ENCODE measurements at regions not wholly inside any gene's neighbourhood (a gene's known extent, or its start where the extent isn't known, plus 50 kb on each side); places are given as distances from the start of the nearest gene placed in this dataset.

DNA sequence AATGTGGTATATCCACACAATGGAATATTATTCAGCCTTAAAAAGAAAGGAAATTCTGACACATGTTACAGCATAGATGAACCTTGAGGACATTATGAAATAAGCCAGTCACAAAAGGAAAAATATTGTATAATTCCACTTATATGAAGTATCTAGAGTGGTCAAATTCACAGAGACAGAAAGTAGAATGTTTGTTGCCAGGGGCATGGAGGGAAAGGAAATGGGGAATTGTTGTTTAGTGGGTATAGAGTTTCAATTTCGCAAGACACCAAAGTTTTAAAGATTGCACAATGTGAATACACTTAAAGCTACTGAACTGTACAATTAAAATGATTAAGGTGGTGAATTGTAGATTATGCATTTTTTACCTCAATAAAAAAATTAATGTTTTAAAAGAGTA, 92.9 kb downstream of the TXNL1 start:
- no peaks in the 10 kb centered on the region for H3K36me3 Mint-ChIP-seq
- DNase-seq (ENCODE audit: low spot score in 2 of 2) (no peak), ATAC-seq (no peak)
- no peak overlapping the region for H3K27ac Mint-ChIP-seq
- H3K9me3 Mint-ChIP-seq: peaks cover 0 to 5% of the 10 kb centered on the region in 2 donors

- Mint-ChIP-seq H3K36me3 (no peaks in the 10 kb centered on the region), H3K9me3 (peaks cover 0 to 5% of the 10 kb centered on the region in 2 donors), H3K27ac (no peak overlapping the region)
- ATAC-seq (no peak), DNase-seq (ENCODE audit: low spot score in 2 of 2) (no peak)
Measured at GRCh38 chr18:56542476-56542875, 95.9 kb downstream of the TXNL1 start.

- no peak for ATAC-seq
Measured at GRCh38 chr18:56541793-56542192, 96.6 kb downstream of the TXNL1 start.

GRCh38 chr18:56541340-56541739, 97.1 kb downstream of the TXNL1 start:
- Mint-ChIP-seq H3K36me3 (no peaks in the 10 kb centered on the region), H3K9me3 (peaks cover 0 to 5% of the 10 kb centered on the region in 2 donors), H3K27ac (no peak overlapping the region)
- DNase-seq (ENCODE audit: low spot score in 2 of 2) (no peak), ATAC-seq (no peak)

More at GRCh38 chr18:56541793-56542192, 96.6 kb downstream of the TXNL1 start:
- H3K27ac Mint-ChIP-seq: no peak overlapping the region
- DNase-seq (ENCODE audit: low spot score in 2 of 2): no peak
- peaks cover 0 to 5% of the 10 kb centered on the region in 2 donors for H3K9me3 Mint-ChIP-seq
- H3K36me3 Mint-ChIP-seq: no peaks in the 10 kb centered on the region

DNA sequence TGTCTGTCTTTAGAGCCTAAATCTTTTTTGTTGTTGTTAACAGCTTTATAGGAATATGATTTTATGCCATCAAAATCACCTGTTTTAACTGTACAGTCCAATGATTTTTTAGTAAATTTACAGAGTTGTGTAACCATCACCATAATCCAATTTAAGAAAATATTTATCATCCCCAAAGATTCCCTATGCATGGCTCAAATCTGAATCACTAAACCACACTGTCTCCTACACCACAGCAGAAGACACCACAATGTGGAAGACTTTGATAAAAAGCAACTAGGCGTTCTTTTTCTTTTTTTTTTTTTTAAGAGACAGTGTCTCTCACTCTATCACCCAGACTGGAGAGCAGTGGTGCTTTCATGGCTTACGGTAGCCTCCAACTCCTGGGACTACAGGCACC, 99.6 kb downstream of the TXNL1 start:
- DNase-seq (ENCODE audit: low spot score in 2 of 2) (no peak), ATAC-seq (no peak)
- Mint-ChIP-seq H3K27ac (no peak overlapping the region), H3K36me3 (no peaks in the 10 kb centered on the region), H3K9me3 (no peaks in the 10 kb centered on the region)

DNA sequence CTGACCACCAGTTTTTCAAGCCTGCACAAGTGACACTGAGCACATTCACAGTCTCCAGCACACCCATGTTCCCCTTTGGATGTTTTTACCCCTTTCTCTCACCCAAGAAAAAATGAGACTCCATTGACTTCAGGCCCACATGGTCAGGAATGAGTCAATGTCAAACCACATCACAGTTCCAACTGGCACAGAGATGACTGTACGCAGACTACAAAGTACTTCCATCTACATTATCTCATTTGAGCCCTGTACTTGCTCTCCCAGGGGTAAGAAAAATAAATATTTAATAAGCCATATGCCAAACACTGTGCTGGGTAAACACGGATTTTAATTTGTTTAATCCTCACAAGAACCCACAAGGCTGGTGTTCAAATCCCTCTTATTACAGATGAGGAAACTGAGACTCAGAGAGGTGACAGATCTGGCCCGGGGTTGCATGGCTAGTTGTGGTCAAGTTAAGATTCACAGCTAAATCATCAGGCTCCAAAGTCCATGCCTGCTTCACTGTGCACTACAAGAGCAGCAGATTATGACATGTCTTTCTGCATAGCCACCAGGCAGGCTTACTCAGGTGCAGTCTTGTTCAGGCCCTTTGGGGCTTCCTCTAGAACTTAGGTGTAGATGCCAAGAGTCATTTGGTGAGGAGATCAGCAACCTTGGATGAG, 106.1 kb downstream of the TXNL1 start:
- peaks cover 0 to 6% of the 10 kb centered on the region in 2 donors for H3K36me3 Mint-ChIP-seq
- peak; percentile 92 to 98 for ATAC-seq
- peaks cover 4 to 5% of the 10 kb centered on the region in 2 donors for H3K9me3 Mint-ChIP-seq
- peak; percentile 38 to 54 for DNase-seq (ENCODE audit: low spot score in 2 of 2)
- H3K27ac Mint-ChIP-seq: no peak overlapping the region

DNA sequence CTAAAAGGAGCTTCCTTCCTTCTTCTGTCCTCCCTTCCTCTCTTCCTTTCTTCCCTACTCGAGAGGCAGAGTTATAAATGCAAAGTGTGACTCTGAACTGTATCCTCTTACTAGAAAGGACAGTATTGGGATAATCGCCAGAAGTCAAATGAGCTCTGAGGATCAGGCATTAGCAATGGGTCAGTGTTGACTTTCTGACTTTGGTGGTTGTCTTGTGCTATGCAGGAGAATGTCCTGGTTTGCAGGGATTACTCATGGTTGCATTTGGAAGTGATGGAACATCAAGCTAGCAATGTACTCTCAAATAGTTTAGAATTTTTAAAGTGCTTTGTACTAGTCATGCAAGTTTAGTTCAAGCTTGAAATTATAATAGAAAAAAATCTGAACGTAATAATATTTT, 115.6 kb downstream of the TXNL1 start:
- DNase-seq (ENCODE audit: low spot score in 2 of 2) (no peak), ATAC-seq (no peak)
- no peaks in the 10 kb centered on the region for H3K36me3 Mint-ChIP-seq
- no peak overlapping the region for H3K27ac Mint-ChIP-seq
- H3K9me3 Mint-ChIP-seq: peaks cover 0 to 4% of the 10 kb centered on the region in 2 donors

DNA sequence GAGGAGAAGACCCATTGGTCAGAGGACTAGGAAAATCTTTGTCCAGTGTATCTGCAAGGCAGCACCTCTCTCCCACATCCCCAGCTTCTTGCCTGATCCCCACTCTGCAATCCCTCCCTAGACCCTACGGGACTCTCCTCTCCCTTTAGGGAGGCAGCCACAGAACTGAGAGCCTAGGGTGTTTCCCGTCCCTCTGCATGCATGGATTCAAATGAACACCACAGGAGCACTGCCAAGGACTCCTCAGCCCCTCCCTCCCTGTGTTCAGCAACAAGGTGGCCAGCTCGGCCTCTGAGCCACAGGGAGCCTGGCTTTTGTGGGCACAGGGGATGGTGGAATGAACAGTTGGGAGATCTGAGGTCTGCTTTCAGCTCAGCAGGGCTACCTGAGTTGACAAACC, 117.1 kb downstream of the TXNL1 start:
- H3K9me3 Mint-ChIP-seq: peaks cover 0 to 4% of the 10 kb centered on the region in 2 donors
- no peaks in the 10 kb centered on the region for H3K36me3 Mint-ChIP-seq
- no peak for ATAC-seq

GRCh38 chr18:56517761-56518160, 120.6 kb downstream of the TXNL1 start:
- ATAC-seq: no peak
- H3K9me3 Mint-ChIP-seq: no peaks in the 10 kb centered on the region
- H3K27ac Mint-ChIP-seq: no peak overlapping the region
- DNase-seq (ENCODE audit: low spot score in 2 of 2): no peak
- no peaks in the 10 kb centered on the region for H3K36me3 Mint-ChIP-seq

More for the DNA sequence above, 117.1 kb downstream of the TXNL1 start:
- no peak for DNase-seq (ENCODE audit: low spot score in 2 of 2)
- no peak overlapping the region for H3K27ac Mint-ChIP-seq

- no peaks in the 10 kb centered on the region for H3K9me3 Mint-ChIP-seq
- no peak for DNase-seq (ENCODE audit: low spot score in 2 of 2)
- no peak overlapping the region for H3K27ac Mint-ChIP-seq
- H3K36me3 Mint-ChIP-seq: no peaks in the 10 kb centered on the region
- no peak for ATAC-seq
Measured at GRCh38 chr18:56517196-56517595, 121.2 kb downstream of the TXNL1 start.

DNA sequence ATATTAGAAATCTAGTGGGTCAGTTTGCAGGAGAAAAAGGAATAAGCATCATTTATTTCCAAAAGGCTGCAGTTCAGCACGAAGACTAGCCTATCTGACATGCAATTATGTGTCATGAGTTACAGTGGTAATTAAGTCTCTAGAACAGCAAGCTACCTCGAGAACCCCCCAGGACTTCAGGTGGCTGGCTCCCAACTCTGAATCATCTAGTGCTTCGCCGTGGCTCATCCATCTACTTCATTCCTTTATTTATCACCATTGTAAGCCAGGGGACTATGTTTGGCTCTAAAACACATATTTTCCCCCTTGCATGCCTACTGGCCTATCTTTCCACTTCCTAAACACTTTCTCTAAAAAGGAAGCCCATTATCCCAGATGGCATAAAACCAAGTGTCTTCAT, 121.6 kb downstream of the TXNL1 start:
- DNase-seq (ENCODE audit: low spot score in 2 of 2): no peak
- no peak overlapping the region for H3K27ac Mint-ChIP-seq
- ATAC-seq: no peak
- H3K9me3 Mint-ChIP-seq: no peaks in the 10 kb centered on the region
- H3K36me3 Mint-ChIP-seq: no peaks in the 10 kb centered on the region

DNA sequence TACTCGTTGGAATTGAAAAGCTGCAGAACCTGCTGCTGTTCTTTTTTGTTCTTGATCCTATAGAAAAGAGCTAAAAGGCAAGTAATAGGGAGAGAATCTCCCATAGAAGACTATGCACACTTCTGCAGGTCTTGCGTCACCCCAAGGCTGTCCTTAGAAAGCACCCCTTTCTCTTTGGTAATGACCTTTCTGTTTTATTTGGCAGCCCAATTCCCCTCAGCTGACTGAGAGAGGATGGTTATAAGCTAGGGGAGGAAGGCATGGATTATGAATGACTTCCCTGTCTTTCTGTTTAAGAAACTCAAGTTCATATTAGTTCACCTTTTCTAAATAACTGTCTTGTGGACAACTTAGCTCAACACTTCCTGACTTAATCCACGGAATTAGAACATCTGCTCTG, 122.9 kb downstream of the TXNL1 start:
- no peak for DNase-seq (ENCODE audit: low spot score in 2 of 2)
- H3K27ac Mint-ChIP-seq: no peak overlapping the region

DNA sequence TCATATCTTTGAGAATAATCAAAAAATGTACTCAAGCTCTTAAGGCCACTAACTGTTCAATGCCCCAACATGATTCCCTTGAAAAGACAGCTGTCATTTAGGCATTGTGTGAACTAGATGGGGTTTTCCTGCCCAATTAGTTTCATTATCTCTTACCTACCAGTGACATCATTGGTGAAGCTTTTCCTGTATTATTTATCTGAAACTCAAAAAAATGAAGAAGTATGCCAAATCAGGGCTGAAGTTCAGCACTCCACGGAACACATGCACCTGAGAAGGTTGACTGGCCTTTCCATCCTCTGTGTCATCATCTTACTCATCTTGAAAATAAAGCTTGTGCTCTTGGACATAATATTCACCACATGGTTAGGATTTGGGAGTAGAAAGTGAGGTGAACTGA, 126.4 kb downstream of the TXNL1 start:
- Mint-ChIP-seq H3K36me3 (no peaks in the 10 kb centered on the region), H3K9me3 (no peaks in the 10 kb centered on the region), H3K27ac (no peak overlapping the region)
- DNase-seq (ENCODE audit: low spot score in 2 of 2): no peak
- ATAC-seq: peak in 1 of 2 donors; percentile 58

More for the DNA sequence above, 122.9 kb downstream of the TXNL1 start:
- no peak for ATAC-seq
- no peaks in the 10 kb centered on the region for H3K36me3 Mint-ChIP-seq
- H3K9me3 Mint-ChIP-seq: no peaks in the 10 kb centered on the region

GRCh38 chr18:56510108-56510507, 128.3 kb downstream of the TXNL1 start:
- no peak for DNase-seq (ENCODE audit: low spot score in 2 of 2)
- no peaks in the 10 kb centered on the region for H3K36me3 Mint-ChIP-seq
- H3K9me3 Mint-ChIP-seq: no peaks in the 10 kb centered on the region
- no peak overlapping the region for H3K27ac Mint-ChIP-seq
- no peak for ATAC-seq

GRCh38 chr18:56509656-56510055, 128.7 kb downstream of the TXNL1 start:
- peaks cover 0 to 1% of the 10 kb centered on the region in 2 donors for H3K9me3 Mint-ChIP-seq
- ATAC-seq (no peak), DNase-seq (ENCODE audit: low spot score in 2 of 2) (no peak)
- H3K27ac Mint-ChIP-seq: no peak overlapping the region
- peaks cover 0 to 1% of the 10 kb centered on the region in 2 donors for H3K36me3 Mint-ChIP-seq

GRCh38 chr18:56508370-56509036, 129.9 kb downstream of the TXNL1 start:
- Mint-ChIP-seq H3K36me3 (peaks cover 0 to 7% of the 10 kb centered on the region in 2 donors), H3K27ac (no peak overlapping the region), H3K9me3 (peaks cover 6 to 9% of the 10 kb centered on the region in 2 donors)
- no peak for ATAC-seq
- no peak for DNase-seq (ENCODE audit: low spot score in 2 of 2)

GRCh38 chr18:56505971-56506370, 132.4 kb downstream of the TXNL1 start:
- no peak overlapping the region for H3K27ac Mint-ChIP-seq
- peaks cover 6 to 9% of the 10 kb centered on the region in 2 donors for H3K9me3 Mint-ChIP-seq
- H3K36me3 Mint-ChIP-seq: peaks cover 0 to 7% of the 10 kb centered on the region in 2 donors
- DNase-seq (ENCODE audit: low spot score in 2 of 2): no peak
- no peak for ATAC-seq

- DNase-seq (ENCODE audit: low spot score in 2 of 2) (no peak), ATAC-seq (peak; percentile 37 to 95)
- H3K9me3 Mint-ChIP-seq: peaks cover 6 to 9% of the 10 kb centered on the region in 2 donors
- peaks cover 0 to 7% of the 10 kb centered on the region in 2 donors for H3K36me3 Mint-ChIP-seq
- no peak overlapping the region for H3K27ac Mint-ChIP-seq
Measured at GRCh38 chr18:56505293-56505692, 133.1 kb downstream of the TXNL1 start.
